ENCODE measurements at regions not wholly inside any gene's neighbourhood (a gene's known extent, or its start where the extent isn't known, plus 50 kb on each side); places are given as distances from the start of the nearest gene placed in this dataset.

- POLR2A ChIA-PET = interaction anchor here (0.6 kb wide), 1 partner anchor 41 kb away, joined by 3 read pairs; no protein-coding TSS in a partner anchor
- TF ChIP-seq PRMT5 (CRISPR knock-in tag; IDR thresholded peaks at IDR 0.05) (no peak), ZBTB49 (CRISPR knock-in tag; IDR thresholded peaks at IDR 0.05; ENCODE audit: borderline replicate concordance) (no peak), NEUROD1 (IDR thresholded peaks at IDR 0.05; ENCODE audit: borderline replicate concordance, low read depth, low read length, partially characterized antibody) (no peak), ZNF644 (tag; IDR thresholded peaks at IDR 0.05; ENCODE audit: low read depth) (no peak), U2AF1 (optimal IDR thresholded peaks at IDR 0.05; ENCODE audit: low read depth, low read length) (no peak), RBM34 (IDR thresholded peaks at IDR 0.05; ENCODE audit: borderline replicate concordance, insufficient read depth, low read length) (no peak), CUX1 (CRISPR knock-in tag; IDR thresholded peaks at IDR 0.05) (no peak), CBFB (CRISPR knock-in tag; IDR thresholded peaks at IDR 0.05) (no peak), HDAC3 (IDR thresholded peaks at IDR 0.05; ENCODE audit: borderline replicate concordance, partially characterized antibody) (no peak), ZNF24 (IDR thresholded peaks at IDR 0.05) (no peak), RCOR1 (IDR thresholded peaks at IDR 0.05; ENCODE audit: borderline replicate concordance in 1 of 2, low read depth in 2 of 2, low read length in 2 of 2) (no peak), ZNF707 (CRISPR knock-in tag; conservative IDR thresholded peaks at IDR 0.05) (no peak), FOXM1 (IDR thresholded peaks at IDR 0.05; ENCODE audit: low read depth) (no peak), FOXM1 (CRISPR knock-in tag; IDR thresholded peaks at IDR 0.05; ENCODE audit: low read depth) (no peak)
Measured at GRCh38 chr16:14344945-14345344, 273.8 kb downstream of the MRTFB start.

More at GRCh38 chr16:14344945-14345344, 273.8 kb downstream of the MRTFB start:
- no peak for FAIRE-seq
- no peaks in the 10 kb centered on the region for H3K36me3 ChIP-seq (ENCODE audit: control insufficient read depth, insufficient read depth, low read length)
- H3K4me1 ChIP-seq (replicated peaks in 1 of 2; ENCODE audit: control insufficient read depth in 2 of 2, insufficient read depth in 2 of 2, low read length in 2 of 2) = no peaks in the 10 kb centered on the region; a peak in 1 of 5 replicates
- no peak for ATAC-seq
- in situ Hi-C loops (cut with MboI) (no loop called here), intact Hi-C loops (cut with micrococcal nuclease) (no loop called here)
- peaks cover 6 to 31% of the 10 kb centered on the region in 2 experiments; a peak in 4 of 5 replicates for H3K27me3 ChIP-seq (ENCODE audit: control insufficient read depth in 2 of 2, insufficient read depth in 2 of 2, low read length in 2 of 2)
- 1% methylated on average over 9 of the region's 9 CpGs for WGBS (ENCODE audit: insufficient coverage, low coverage, missing lambda C conversion rate)
- H2AFZ ChIP-seq (ENCODE audit: low read depth, low read length) = no peak overlapping the region
- no peaks in the 10 kb centered on the region for H3K79me2 ChIP-seq (ENCODE audit: control insufficient read depth, insufficient read depth, low read length)
- H3K9ac ChIP-seq (ENCODE audit: insufficient read depth in 1 of 2, low read depth in 2 of 2, low read length in 2 of 2) = no peak overlapping the region
- no peaks in the 10 kb centered on the region for H3K9me1 ChIP-seq (ENCODE audit: control insufficient read depth, insufficient read depth, low read length)
- no peak overlapping the region for H3K4me3 ChIP-seq
- H3K4me2 ChIP-seq (ENCODE audit: insufficient read depth, low read length) = no peak overlapping the region
- H3K27ac ChIP-seq (ENCODE audit: extremely low read depth, low read depth, low read length) = no peak overlapping the region
- DNase-seq (ENCODE audit: extremely low read depth in 1 of 4, low spot score in 3 of 4) = no peak
- 0 out of 2 replicates have a peak, but pooled peaks cover 3% of the 10 kb centered on the region for H4K20me1 ChIP-seq (replicated peaks; ENCODE audit: control insufficient read depth, insufficient read depth, low read length)
- 0 out of 2 replicates have a peak, but pooled peaks cover 4% of the 10 kb centered on the region for H3K9me3 ChIP-seq (replicated peaks; ENCODE audit: control insufficient read depth, insufficient read depth, low read depth, low read length)
- no TSS peak for BruUV-seq (replicated peaks)
- CTCF ChIA-PET (ENCODE audit: low intra/inter-chr PET ratio) = no interaction called here
